Erythroblast (primary cell): ENCODE measurements at regions not wholly inside any gene's neighbourhood (a gene's known extent, or its start where the extent isn't known, plus 50 kb on each side); places are given as distances from the start of the nearest gene placed in this dataset.

ENCODE experiments used
- GATA1 ChIP-seq: IDR thresholded peaks from 2 replicates; pipeline ENCODE4 v1.6.1; 2011; ENCODE audit warnings: low read depth, mild to moderate bottlenecking, control low read depth, low read length, moderate library complexity
- POLR2A ChIP-seq: IDR thresholded peaks from 2 replicates; pipeline ENCODE4 v1.6.1; 2011; ENCODE audit warnings: mild to moderate bottlenecking, low read length

DNA sequence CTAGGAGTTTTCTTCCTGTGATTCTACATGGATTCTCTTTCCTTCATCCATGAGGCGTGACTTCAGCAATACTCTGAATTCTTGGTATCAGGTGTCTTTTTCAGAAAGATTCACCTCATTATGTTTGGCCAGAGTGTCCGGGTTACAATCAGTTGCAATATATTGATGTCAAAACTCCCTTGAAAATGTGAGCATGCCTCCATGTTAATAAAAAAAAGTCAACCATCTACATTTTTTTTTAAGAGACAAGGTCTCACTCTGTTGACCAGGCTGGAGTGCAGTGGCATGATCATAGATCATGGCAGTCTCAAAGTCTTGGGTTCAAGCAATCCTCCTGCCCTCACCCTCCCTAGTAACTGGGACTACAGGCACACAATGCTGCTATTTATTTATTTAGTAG, 80.9 kb upstream of the NEUROD1 start:
- no peak for TF ChIP-seq POLR2A
- TF ChIP-seq GATA1: no peak
